Skin epidermis (tissue), 12 donors: ENCODE measurements at regions not wholly inside any gene's neighbourhood (a gene's known extent, or its start where the extent isn't known, plus 50 kb on each side); places are given as distances from the start of the nearest gene placed in this dataset.
"Not testable (repeated sequence)": the region's sequence is repeated elsewhere in the genome, so short reads cannot be mapped to it uniquely, and the experiment has no call there.

Experiments
- H3K27ac ChIP-seq, 21 experiments: fragments of 200-600 bp; sonication (generic) in 11 of 21; one replicate each; pipeline ENCODE4 v1.5.0; 2020; ENCODE audit warnings: mild to moderate bottlenecking in 3 of 21, inconsistent platforms in 2 of 21, moderate library complexity in 2 of 21
- H3K4me3 ChIP-seq, 7 experiments: fragments of 200-600 bp; sonication (generic) in 2 of 7; one replicate each; pipeline ENCODE4 v1.5.0; 2020; ENCODE audit warnings: inconsistent platforms in 2 of 7, mild to moderate bottlenecking in 2 of 7, moderate library complexity in 1 of 7

GRCh38 chr4:187865914-187866313, 129.7 kb upstream of the ZFP42 start:
- Histone ChIP-seq H3K4me3 (no peak overlapping the region), H3K27ac (no peak overlapping the region)

GRCh38 chr4:187883049-187883448, 112.5 kb upstream of the ZFP42 start:
- H3K4me3 ChIP-seq, result no peak overlapping the region
- H3K27ac ChIP-seq, result no peak overlapping the region

- no peak overlapping the region for H3K27ac ChIP-seq
- no peak overlapping the region for H3K4me3 ChIP-seq
These were observed 111.6 kb upstream of the ZFP42 start for GRCh38 chr4:187883836-187884475.

- Histone ChIP-seq H3K27ac (no peak overlapping the region), H3K4me3 (no peak overlapping the region)
These were observed 107.7 kb upstream of the ZFP42 start for GRCh38 chr4:187887906-187888305.

GRCh38 chr4:187889651-187890050, 105.9 kb upstream of the ZFP42 start:
- no peak overlapping the region for H3K27ac ChIP-seq
- H3K4me3 ChIP-seq, result no peak overlapping the region

- H3K4me3 ChIP-seq, result no peak overlapping the region
- H3K27ac ChIP-seq, result no peak overlapping the region
These were observed 102.2 kb upstream of the ZFP42 start for GRCh38 chr4:187893418-187893817.

- H3K4me3 ChIP-seq, result no peak overlapping the region
- no peak overlapping the region for H3K27ac ChIP-seq
These were observed 92.5 kb upstream of the ZFP42 start for GRCh38 chr4:187903106-187903505.

GRCh38 chr4:187903700-187904099, 91.9 kb upstream of the ZFP42 start:
- H3K27ac ChIP-seq, result no peak overlapping the region

GRCh38 chr4:187908079-187908561, 87.5 kb upstream of the ZFP42 start:
- peak overlapping the region in 2 of 21 experiments; percentile 60 to 66 for H3K27ac ChIP-seq
- no peak overlapping the region for H3K4me3 ChIP-seq

More at GRCh38 chr4:187903700-187904099, 91.9 kb upstream of the ZFP42 start:
- H3K4me3 ChIP-seq, result no peak overlapping the region

GRCh38 chr4:187908731-187909130, 86.8 kb upstream of the ZFP42 start:
- H3K27ac ChIP-seq, result no peak overlapping the region
- no peak overlapping the region for H3K4me3 ChIP-seq

- no peak overlapping the region for H3K27ac ChIP-seq
- H3K4me3 ChIP-seq, result no peak overlapping the region
These were observed 84.8 kb upstream of the ZFP42 start for GRCh38 chr4:187910741-187911140.

- H3K27ac ChIP-seq, H3K4me3 ChIP-seq: not testable (repeated sequence)
These were observed 80.2 kb upstream of the ZFP42 start for GRCh38 chr4:187915406-187915805.

- no peak overlapping the region for H3K4me3 ChIP-seq
- no peak overlapping the region for H3K27ac ChIP-seq
These were observed 75.6 kb upstream of the ZFP42 start for GRCh38 chr4:187919966-187920365.

- H3K4me3 ChIP-seq, result no peak overlapping the region
- no peak overlapping the region for H3K27ac ChIP-seq
These were observed 73.5 kb upstream of the ZFP42 start for GRCh38 chr4:187921946-187922623.

GRCh38 chr4:187929024-187929423, 66.5 kb upstream of the ZFP42 start:
- H3K4me3 ChIP-seq, result no peak overlapping the region
- no peak overlapping the region for H3K27ac ChIP-seq

GRCh38 chr4:187934766-187935165, 60.8 kb upstream of the ZFP42 start:
- Histone ChIP-seq H3K27ac (no peak overlapping the region), H3K4me3 (no peak overlapping the region)

- no peak overlapping the region for H3K27ac ChIP-seq
- no peak overlapping the region for H3K4me3 ChIP-seq
These were observed 58.0 kb upstream of the ZFP42 start for GRCh38 chr4:187937557-187937956.

GRCh38 chr4:187940299-187940698, 55.3 kb upstream of the ZFP42 start:
- Histone ChIP-seq H3K27ac (no peak overlapping the region), H3K4me3 (no peak overlapping the region)

- H3K27ac ChIP-seq, result no peak overlapping the region
- H3K4me3 ChIP-seq, result no peak overlapping the region
These were observed 52.6 kb upstream of the ZFP42 start for GRCh38 chr4:187942968-187943367.

- H3K4me3 ChIP-seq, result no peak overlapping the region
These were observed 51.4 kb upstream of the ZFP42 start for GRCh38 chr4:187944179-187944578.

More at GRCh38 chr4:187944179-187944578, 51.4 kb upstream of the ZFP42 start:
- H3K27ac ChIP-seq, result no peak overlapping the region
